ENCODE measurements at regions not wholly inside any gene's neighbourhood (a gene's known extent, or its start where the extent isn't known, plus 50 kb on each side); places are given as distances from the start of the nearest gene placed in this dataset.

DNA sequence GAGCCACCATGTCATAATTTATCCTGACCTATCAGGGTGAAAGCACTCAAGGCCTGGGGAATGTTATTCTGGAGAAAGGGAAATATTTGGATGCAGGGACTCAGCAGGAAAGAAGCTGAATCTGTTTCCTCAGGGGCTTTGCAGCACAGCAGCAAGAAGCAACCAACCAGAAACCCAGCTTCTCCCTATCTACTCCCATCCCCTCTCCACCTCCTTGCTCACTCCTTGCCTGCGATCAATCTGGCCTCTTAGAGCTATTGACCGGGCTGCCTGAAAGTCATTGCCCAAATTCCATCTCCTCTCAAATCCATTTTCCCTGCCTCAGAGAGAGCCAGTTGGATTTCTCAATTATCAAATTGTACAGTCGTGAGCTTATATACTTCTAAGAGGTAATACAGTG is 542.0 kb upstream of the TRPC7 start:
- Histone ChIP-seq H4K20me1 (ENCODE audit: insufficient read depth) (no peaks in the 10 kb centered on the region), H2AFZ (ENCODE audit: low read depth, low read length) (no peak overlapping the region), H3F3A (ENCODE audit: insufficient read depth, low read length, poor library complexity, severe bottlenecking) (no peaks in the 10 kb centered on the region), H3K9me3 (ENCODE audit: low read length) (no peaks in the 10 kb centered on the region), H3K27me3 (ENCODE audit: insufficient read depth, low read depth, low read length) (no peaks in the 10 kb centered on the region), H3K9me2 (ENCODE audit: insufficient read depth, low read length) (no peaks in the 10 kb centered on the region), H3K9ac (ENCODE audit: low read length) (no peak overlapping the region), H3K79me2 (replicated peaks; ENCODE audit: insufficient read depth, low read length) (no peaks in the 10 kb centered on the region), H3K36me3 (ENCODE audit: insufficient read depth, low read length) (no peaks in the 10 kb centered on the region), H3K4me2 (ENCODE audit: low read length) (no peak overlapping the region), H3K27ac (ENCODE audit: low read length) (no peak overlapping the region), H3K4me3 (ENCODE audit: low read length) (no peak overlapping the region)
- TF ChIP-seq RAD21 (conservative IDR thresholded peaks at IDR 0.05) = no peak
- no peak for TF ChIP-seq TAF1 (IDR thresholded peaks at IDR 0.05; ENCODE audit: low read depth)
- TF ChIP-seq, protein P1, sequence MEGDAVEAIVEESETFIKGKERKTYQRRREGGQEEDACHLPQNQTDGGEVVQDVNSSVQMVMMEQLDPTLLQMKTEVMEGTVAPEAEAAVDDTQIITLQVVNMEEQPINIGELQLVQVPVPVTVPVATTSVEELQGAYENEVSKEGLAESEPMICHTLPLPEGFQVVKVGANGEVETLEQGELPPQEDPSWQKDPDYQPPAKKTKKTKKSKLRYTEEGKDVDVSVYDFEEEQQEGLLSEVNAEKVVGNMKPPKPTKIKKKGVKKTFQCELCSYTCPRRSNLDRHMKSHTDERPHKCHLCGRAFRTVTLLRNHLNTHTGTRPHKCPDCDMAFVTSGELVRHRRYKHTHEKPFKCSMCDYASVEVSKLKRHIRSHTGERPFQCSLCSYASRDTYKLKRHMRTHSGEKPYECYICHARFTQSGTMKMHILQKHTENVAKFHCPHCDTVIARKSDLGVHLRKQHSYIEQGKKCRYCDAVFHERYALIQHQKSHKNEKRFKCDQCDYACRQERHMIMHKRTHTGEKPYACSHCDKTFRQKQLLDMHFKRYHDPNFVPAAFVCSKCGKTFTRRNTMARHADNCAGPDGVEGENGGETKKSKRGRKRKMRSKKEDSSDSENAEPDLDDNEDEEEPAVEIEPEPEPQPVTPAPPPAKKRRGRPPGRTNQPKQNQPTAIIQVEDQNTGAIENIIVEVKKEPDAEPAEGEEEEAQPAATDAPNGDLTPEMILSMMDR (IDR thresholded peaks at IDR 0.05; ENCODE audit: poor library complexity, severe bottlenecking) = no peak
- TF ChIP-seq POLR2AphosphoS5 (IDR thresholded peaks at IDR 0.05) = no peak
- no peak for TF ChIP-seq MXI1 (conservative IDR thresholded peaks at IDR 0.05; ENCODE audit: poor library complexity, severe bottlenecking)
- TF ChIP-seq, protein P2, sequence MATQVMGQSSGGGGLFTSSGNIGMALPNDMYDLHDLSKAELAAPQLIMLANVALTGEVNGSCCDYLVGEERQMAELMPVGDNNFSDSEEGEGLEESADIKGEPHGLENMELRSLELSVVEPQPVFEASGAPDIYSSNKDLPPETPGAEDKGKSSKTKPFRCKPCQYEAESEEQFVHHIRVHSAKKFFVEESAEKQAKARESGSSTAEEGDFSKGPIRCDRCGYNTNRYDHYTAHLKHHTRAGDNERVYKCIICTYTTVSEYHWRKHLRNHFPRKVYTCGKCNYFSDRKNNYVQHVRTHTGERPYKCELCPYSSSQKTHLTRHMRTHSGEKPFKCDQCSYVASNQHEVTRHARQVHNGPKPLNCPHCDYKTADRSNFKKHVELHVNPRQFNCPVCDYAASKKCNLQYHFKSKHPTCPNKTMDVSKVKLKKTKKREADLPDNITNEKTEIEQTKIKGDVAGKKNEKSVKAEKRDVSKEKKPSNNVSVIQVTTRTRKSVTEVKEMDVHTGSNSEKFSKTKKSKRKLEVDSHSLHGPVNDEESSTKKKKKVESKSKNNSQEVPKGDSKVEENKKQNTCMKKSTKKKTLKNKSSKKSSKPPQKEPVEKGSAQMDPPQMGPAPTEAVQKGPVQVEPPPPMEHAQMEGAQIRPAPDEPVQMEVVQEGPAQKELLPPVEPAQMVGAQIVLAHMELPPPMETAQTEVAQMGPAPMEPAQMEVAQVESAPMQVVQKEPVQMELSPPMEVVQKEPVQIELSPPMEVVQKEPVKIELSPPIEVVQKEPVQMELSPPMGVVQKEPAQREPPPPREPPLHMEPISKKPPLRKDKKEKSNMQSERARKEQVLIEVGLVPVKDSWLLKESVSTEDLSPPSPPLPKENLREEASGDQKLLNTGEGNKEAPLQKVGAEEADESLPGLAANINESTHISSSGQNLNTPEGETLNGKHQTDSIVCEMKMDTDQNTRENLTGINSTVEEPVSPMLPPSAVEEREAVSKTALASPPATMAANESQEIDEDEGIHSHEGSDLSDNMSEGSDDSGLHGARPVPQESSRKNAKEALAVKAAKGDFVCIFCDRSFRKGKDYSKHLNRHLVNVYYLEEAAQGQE (IDR thresholded peaks at IDR 0.05; ENCODE audit: borderline replicate concordance) = no peak
- TF ChIP-seq EZH2 (IDR thresholded peaks at IDR 0.05; ENCODE audit: borderline replicate concordance, insufficient read depth, low read length, poor library complexity, severe bottlenecking) = no peak
- TF ChIP-seq EP300 (conservative IDR thresholded peaks at IDR 0.05; ENCODE audit: poor library complexity, severe bottlenecking) = no peak
- TF ChIP-seq SMC3 (conservative IDR thresholded peaks at IDR 0.05; ENCODE audit: poor library complexity) = no peak

GRCh38 chr5:136906545-136906944 is 541.2 kb upstream of the TRPC7 start:
- H4K20me1 ChIP-seq (ENCODE audit: insufficient read depth) = no peaks in the 10 kb centered on the region

More at GRCh38 chr5:136906545-136906944, 541.2 kb upstream of the TRPC7 start:
- H3F3A ChIP-seq (ENCODE audit: insufficient read depth, low read length, poor library complexity, severe bottlenecking) = no peaks in the 10 kb centered on the region
- H3K27ac ChIP-seq (ENCODE audit: low read length) = no peak overlapping the region
- H3K9ac ChIP-seq (ENCODE audit: low read length) = no peak overlapping the region
- TF ChIP-seq MXI1 (conservative IDR thresholded peaks at IDR 0.05; ENCODE audit: poor library complexity, severe bottlenecking) = no peak
- TF ChIP-seq, protein P2 (IDR thresholded peaks at IDR 0.05; ENCODE audit: borderline replicate concordance) = no peak
- no peak for TF ChIP-seq EP300 (conservative IDR thresholded peaks at IDR 0.05; ENCODE audit: poor library complexity, severe bottlenecking)
- TF ChIP-seq, protein P1 (IDR thresholded peaks at IDR 0.05; ENCODE audit: poor library complexity, severe bottlenecking) = no peak
- TF ChIP-seq TAF1 (IDR thresholded peaks at IDR 0.05; ENCODE audit: low read depth) = no peak
- no peak for TF ChIP-seq EZH2 (IDR thresholded peaks at IDR 0.05; ENCODE audit: borderline replicate concordance, insufficient read depth, low read length, poor library complexity, severe bottlenecking)
- TF ChIP-seq SMC3 (conservative IDR thresholded peaks at IDR 0.05; ENCODE audit: poor library complexity) = no peak
- no peak for TF ChIP-seq POLR2AphosphoS5 (IDR thresholded peaks at IDR 0.05)
- no peak for TF ChIP-seq RAD21 (conservative IDR thresholded peaks at IDR 0.05)
- H3K9me3 ChIP-seq (ENCODE audit: low read length) = no peaks in the 10 kb centered on the region
- no peaks in the 10 kb centered on the region for H3K79me2 ChIP-seq (replicated peaks; ENCODE audit: insufficient read depth, low read length)
- no peak overlapping the region for H3K4me2 ChIP-seq (ENCODE audit: low read length)
- H3K4me3 ChIP-seq (ENCODE audit: low read length) = no peak overlapping the region
- no peaks in the 10 kb centered on the region for H3K36me3 ChIP-seq (ENCODE audit: insufficient read depth, low read length)
- no peak overlapping the region for H2AFZ ChIP-seq (ENCODE audit: low read depth, low read length)
- no peaks in the 10 kb centered on the region for H3K9me2 ChIP-seq (ENCODE audit: insufficient read depth, low read length)
- no peaks in the 10 kb centered on the region for H3K27me3 ChIP-seq (ENCODE audit: insufficient read depth, low read depth, low read length)

Data from neural cell (in vitro differentiated cells).